Tibial nerve (tissue), 4 donors: ENCODE measurements at regions not wholly inside any gene's neighbourhood (a gene's known extent, or its start where the extent isn't known, plus 50 kb on each side); places are given as distances from the start of the nearest gene placed in this dataset.

ENCODE experiments used
- CTCF ChIP-seq, 5 experiments: fragments of 200-600 bp in 3 of 5; fragments of 450-650 bp in 2 of 5; sonication (generic) in 3 of 5; IDR thresholded peaks; one replicate each; pipeline ENCODE4 v1.5.1; 2016 to 2019; ENCODE audit warnings: antibody characterized with exemption in 5 of 5, mild to moderate bottlenecking in 3 of 5, moderate library complexity in 2 of 5
- EP300 ChIP-seq, 2 donors: sonication (generic); formaldehyde crosslinking; IDR thresholded peaks; one replicate each; pipeline ENCODE4 v1.6.1; 2017; ENCODE audit warnings: antibody characterized with exemption in 2 of 2, mild to moderate bottlenecking in 1 of 2
- POLR2A ChIP-seq, 2 donors: fragments of 450-650 bp; IDR thresholded peaks; one replicate each; pipeline ENCODE4 v1.6.1; 2017; ENCODE audit warnings: antibody characterized with exemption in 2 of 2, mild to moderate bottlenecking in 2 of 2, moderate library complexity in 2 of 2

- TF ChIP-seq CTCF (IDR thresholded peaks at IDR 0.05) (no peak), POLR2A (IDR thresholded peaks at IDR 0.05) (no peak), EP300 (IDR thresholded peaks at IDR 0.05) (no peak)
These were observed 237.4 kb upstream of the ACVR2A start for GRCh38 chr2:147607379-147607778.
